ENCODE measurements at regions not wholly inside any gene's neighbourhood (a gene's known extent, or its start where the extent isn't known, plus 50 kb on each side); places are given as distances from the start of the nearest gene placed in this dataset.

GRCh38 chr21:38181096-38181495, 75.7 kb upstream of the KCNJ15 start:
- TF ChIP-seq EP300 (IDR thresholded peaks at IDR 0.05) (no peak), POLR2AphosphoS5 (IDR thresholded peaks at IDR 0.05) (no peak), CTCF (IDR thresholded peaks at IDR 0.05) (no peak)
